SU-DHL-6 (cell line): ENCODE measurements at regions not wholly inside any gene's neighbourhood (a gene's known extent, or its start where the extent isn't known, plus 50 kb on each side); places are given as distances from the start of the nearest gene placed in this dataset.

Source experiments
- H2AFZ ChIP-seq: fragments of 200-600 bp; sonication (generic); 2 replicates; pipeline ENCODE4 v1.6.1; 2014; ENCODE audit warnings: low read depth, mild to moderate bottlenecking, moderate library complexity, mixed read lengths, antibody characterized with exemption, low read length; ENCODE audit not compliant: severe bottlenecking
- H3F3A ChIP-seq: fragments of 200-600 bp; shearing (Covaris generic); 2 replicates; pipeline ENCODE4 v1.6.0; 2016; ENCODE audit warnings: antibody characterized with exemption, mild to moderate bottlenecking; ENCODE audit not compliant: insufficient read depth
- H3K27ac ChIP-seq: fragments of 200-600 bp; sonication (generic); 2 replicates; pipeline ENCODE4 v1.5.1; 2016; ENCODE audit warnings: low read depth, mild to moderate bottlenecking, low read length, moderate library complexity, mixed read lengths
- H3K27me3 ChIP-seq: fragments of 200-600 bp; sonication (generic), shearing (Covaris generic); 2 replicates; pipeline ENCODE4 v1.6.0; 2014; ENCODE audit warnings: mild to moderate bottlenecking, low read length
- H3K36me3 ChIP-seq: fragments of 200-600 bp; sonication (generic); 2 replicates; pipeline ENCODE4 v1.6.1; 2014; ENCODE audit warnings: mild to moderate bottlenecking, low read length, mixed read lengths
- H3K4me2 ChIP-seq: fragments of 300-600, 200-600 bp; shearing (Covaris generic), sonication (generic); 2 replicates; pipeline ENCODE4 v1.6.0; 2014; ENCODE audit warnings: low read length, low read depth, mild to moderate bottlenecking; ENCODE audit not compliant: poor library complexity, severe bottlenecking
- H3K4me3 ChIP-seq: fragments of 200-600 bp; sonication (generic); 2 replicates; pipeline ENCODE4 v1.5.1; 2014; ENCODE audit warnings: antibody characterized with exemption, low read length, mild to moderate bottlenecking, mixed read lengths; ENCODE audit not compliant: insufficient read depth, poor library complexity, severe bottlenecking
- H3K79me2 ChIP-seq: fragments of 200-600 bp; sonication (generic); 2 replicates; pipeline ENCODE4 v1.6.1; 2014; ENCODE audit warnings: mild to moderate bottlenecking, low read length, moderate library complexity; ENCODE audit not compliant: insufficient read depth
- H3K9ac ChIP-seq: fragments of 200-600 bp; sonication (generic); 2 replicates; pipeline ENCODE4 v1.7.0; 2014; ENCODE audit warnings: mild to moderate bottlenecking, low read length
- H3K9me2 ChIP-seq: fragments of 200-600 bp; sonication (generic); replicated peaks from 2 replicates; pipeline ENCODE4 v1.6.1; 2014; ENCODE audit warnings: low read length; ENCODE audit not compliant: insufficient read depth
- H3K9me3 ChIP-seq: fragments of 200-600 bp; sonication (generic); 2 replicates; pipeline ENCODE4 v1.6.1; 2014; ENCODE audit warnings: low read length, mixed read lengths; ENCODE audit not compliant: insufficient read depth
- H4K20me1 ChIP-seq: fragments of 200-600 bp; sonication (generic); 2 replicates; pipeline ENCODE4 v1.6.1; 2014; ENCODE audit warnings: low read depth, mild to moderate bottlenecking, antibody characterized with exemption, low read length, moderate library complexity, mixed read lengths
- CTCF ChIP-seq: fragments of 200-600 bp; sonication (generic); IDR thresholded peaks from one replicate; pipeline ENCODE4 v1.5.1; 2017; ENCODE audit warnings: antibody characterized with exemption, mild to moderate bottlenecking, low read length, moderate library complexity; ENCODE audit not compliant: insufficient read depth, poor library complexity, severe bottlenecking
- EZH2phosphoT487 ChIP-seq: fragments of 200-600 bp; sonication (generic), shearing (Covaris generic); conservative IDR thresholded peaks from 2 replicates; pipeline ENCODE4 v1.6.1; 2018; ENCODE audit warnings: mild to moderate bottlenecking, antibody characterized with exemption, low read length, moderate library complexity, mixed read lengths

GRCh38 chr2:234790380-234790779 is 161.4 kb upstream of the SH3BP4 start:
- no peaks in the 10 kb centered on the region for H3K27me3 ChIP-seq
- no peak overlapping the region for H3K27ac ChIP-seq
- no peaks in the 10 kb centered on the region for H3F3A ChIP-seq
- no peak overlapping the region for H3K4me3 ChIP-seq
- H3K4me2 ChIP-seq = no peak overlapping the region
- no peaks in the 10 kb centered on the region for H3K79me2 ChIP-seq
- H2AFZ ChIP-seq = no peak overlapping the region
- H4K20me1 ChIP-seq = no peaks in the 10 kb centered on the region
- H3K9me2 ChIP-seq = no peaks in the 10 kb centered on the region
- no peaks in the 10 kb centered on the region for H3K9me3 ChIP-seq
- no peak overlapping the region for H3K9ac ChIP-seq
- no peak for TF ChIP-seq EZH2phosphoT487
- TF ChIP-seq CTCF = no peak
- no peaks in the 10 kb centered on the region for H3K36me3 ChIP-seq

GRCh38 chr2:234789556-234790325 is 162.1 kb upstream of the SH3BP4 start:
- no peaks in the 10 kb centered on the region for H3K36me3 ChIP-seq
- H3K27ac ChIP-seq = no peak overlapping the region
- H3K79me2 ChIP-seq = no peaks in the 10 kb centered on the region
- TF ChIP-seq EZH2phosphoT487 (no peak), CTCF (no peak)
- no peak overlapping the region for H3K4me3 ChIP-seq
- no peak overlapping the region for H3K9ac ChIP-seq
- no peaks in the 10 kb centered on the region for H4K20me1 ChIP-seq
- no peak overlapping the region for H3K4me2 ChIP-seq
- H3K27me3 ChIP-seq = no peaks in the 10 kb centered on the region
- no peaks in the 10 kb centered on the region for H3F3A ChIP-seq
- H3K9me2 ChIP-seq = no peaks in the 10 kb centered on the region
- H3K9me3 ChIP-seq = no peaks in the 10 kb centered on the region
- H2AFZ ChIP-seq = no peak overlapping the region

GRCh38 chr2:234788841-234789240 is 163.0 kb upstream of the SH3BP4 start:
- Histone ChIP-seq H3K9ac (no peak overlapping the region), H3K36me3 (no peaks in the 10 kb centered on the region), H3K27ac (no peak overlapping the region), H3K9me3 (no peaks in the 10 kb centered on the region), H3K4me2 (no peak overlapping the region), H3K79me2 (no peaks in the 10 kb centered on the region), H4K20me1 (no peaks in the 10 kb centered on the region), H3F3A (no peaks in the 10 kb centered on the region), H3K4me3 (no peak overlapping the region), H2AFZ (no peak overlapping the region), H3K27me3 (no peaks in the 10 kb centered on the region), H3K9me2 (no peaks in the 10 kb centered on the region)
- TF ChIP-seq EZH2phosphoT487 (no peak), CTCF (no peak)
